ENCODE measurements at regions not wholly inside any gene's neighbourhood (a gene's known extent, or its start where the extent isn't known, plus 50 kb on each side); places are given as distances from the start of the nearest gene placed in this dataset.

DNA sequence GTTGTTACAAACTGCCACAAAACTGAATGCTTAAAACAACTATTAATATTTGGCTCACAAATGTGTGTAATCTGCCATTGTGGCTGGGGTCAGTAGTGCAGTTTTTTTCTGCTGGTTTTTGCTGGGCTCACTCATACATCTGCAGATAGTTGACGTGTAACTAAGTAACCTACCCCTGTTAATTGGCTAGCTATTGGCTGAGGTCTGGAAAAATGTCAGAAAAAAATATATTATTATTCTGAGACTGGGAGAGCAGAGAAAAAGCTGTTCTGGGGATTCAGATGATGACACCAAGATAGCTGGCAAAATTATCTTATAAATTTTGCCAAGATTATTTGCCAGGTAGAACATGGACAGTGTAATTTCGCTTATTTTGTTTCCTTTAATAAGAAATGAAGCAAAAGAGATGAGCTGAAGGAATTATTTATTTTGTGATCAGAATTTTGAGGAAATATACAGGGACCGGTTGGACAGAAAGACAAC, 616.1 kb upstream of the ADAMTS5 start:
- TF ChIP-seq, protein P1, sequence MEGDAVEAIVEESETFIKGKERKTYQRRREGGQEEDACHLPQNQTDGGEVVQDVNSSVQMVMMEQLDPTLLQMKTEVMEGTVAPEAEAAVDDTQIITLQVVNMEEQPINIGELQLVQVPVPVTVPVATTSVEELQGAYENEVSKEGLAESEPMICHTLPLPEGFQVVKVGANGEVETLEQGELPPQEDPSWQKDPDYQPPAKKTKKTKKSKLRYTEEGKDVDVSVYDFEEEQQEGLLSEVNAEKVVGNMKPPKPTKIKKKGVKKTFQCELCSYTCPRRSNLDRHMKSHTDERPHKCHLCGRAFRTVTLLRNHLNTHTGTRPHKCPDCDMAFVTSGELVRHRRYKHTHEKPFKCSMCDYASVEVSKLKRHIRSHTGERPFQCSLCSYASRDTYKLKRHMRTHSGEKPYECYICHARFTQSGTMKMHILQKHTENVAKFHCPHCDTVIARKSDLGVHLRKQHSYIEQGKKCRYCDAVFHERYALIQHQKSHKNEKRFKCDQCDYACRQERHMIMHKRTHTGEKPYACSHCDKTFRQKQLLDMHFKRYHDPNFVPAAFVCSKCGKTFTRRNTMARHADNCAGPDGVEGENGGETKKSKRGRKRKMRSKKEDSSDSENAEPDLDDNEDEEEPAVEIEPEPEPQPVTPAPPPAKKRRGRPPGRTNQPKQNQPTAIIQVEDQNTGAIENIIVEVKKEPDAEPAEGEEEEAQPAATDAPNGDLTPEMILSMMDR (conservative IDR thresholded peaks at IDR 0.05; ENCODE audit: low read length) = no peak
- Histone ChIP-seq H3K4me2 (ENCODE audit: low read depth, low read length, poor library complexity, severe bottlenecking) (no peak overlapping the region), H3K9me3 (ENCODE audit: insufficient read depth, low read depth, low read length) (no peaks in the 10 kb centered on the region), H4K20me1 (ENCODE audit: insufficient read depth, low read length, poor library complexity, severe bottlenecking) (no peaks in the 10 kb centered on the region), H3F3A (ENCODE audit: low read depth) (no peaks in the 10 kb centered on the region), H3K27me3 (ENCODE audit: insufficient read depth, low read length, poor library complexity, severe bottlenecking) (no peaks in the 10 kb centered on the region), H3K4me3 (ENCODE audit: low read length, poor library complexity, severe bottlenecking) (no peak overlapping the region), H3K9me2 (replicated peaks; ENCODE audit: low read depth, low read length) (no peaks in the 10 kb centered on the region), H2AFZ (ENCODE audit: low read length) (no peak overlapping the region), H3K79me2 (ENCODE audit: insufficient read depth, low read length) (no peaks in the 10 kb centered on the region), H3K36me3 (ENCODE audit: insufficient read depth, low read length) (no peaks in the 10 kb centered on the region), H3K9ac (ENCODE audit: low read depth, low read length, poor library complexity, severe bottlenecking) (no peak overlapping the region), H3K4me1 (ENCODE audit: insufficient read depth, low read length, poor library complexity, severe bottlenecking) (no peaks in the 10 kb centered on the region)

DNA sequence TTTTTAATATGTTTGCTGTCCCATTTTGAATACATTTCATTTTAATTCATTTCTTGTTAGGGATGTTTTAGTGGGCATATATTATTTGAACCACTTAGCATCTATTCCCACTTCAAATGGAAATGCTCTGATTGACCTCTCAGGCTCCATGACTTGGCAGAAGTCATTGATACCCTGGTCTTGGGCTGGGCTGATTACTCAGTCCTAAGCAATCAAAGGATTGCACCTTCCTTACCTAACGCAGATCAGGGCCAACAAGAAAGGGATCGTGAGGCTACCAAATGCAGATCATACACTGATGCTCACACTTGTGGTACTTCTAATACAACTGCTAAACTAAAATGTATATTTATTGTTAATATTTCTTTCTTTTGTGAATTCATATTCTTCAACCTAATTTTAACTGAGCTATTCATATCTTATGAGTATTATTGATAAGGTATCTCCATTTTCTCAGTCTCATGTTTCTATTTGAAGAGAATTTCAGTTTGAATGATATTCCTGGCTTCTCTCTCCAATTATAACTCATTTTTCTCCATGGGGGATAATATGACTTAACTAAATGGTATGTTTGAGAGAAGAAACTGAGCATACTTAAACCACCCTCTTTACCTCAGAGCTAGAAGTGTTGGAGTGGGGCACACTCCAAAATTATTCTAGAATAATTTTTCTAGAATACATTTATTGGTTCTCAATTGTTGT, 615.5 kb upstream of the ADAMTS5 start:
- H3K9me2 ChIP-seq (replicated peaks; ENCODE audit: low read depth, low read length) = no peaks in the 10 kb centered on the region
- no peak overlapping the region for H3K4me3 ChIP-seq (ENCODE audit: low read length, poor library complexity, severe bottlenecking)
- no peak overlapping the region for H3K4me2 ChIP-seq (ENCODE audit: low read depth, low read length, poor library complexity, severe bottlenecking)
- no peaks in the 10 kb centered on the region for H3K4me1 ChIP-seq (ENCODE audit: insufficient read depth, low read length, poor library complexity, severe bottlenecking)
- H3K36me3 ChIP-seq (ENCODE audit: insufficient read depth, low read length) = no peaks in the 10 kb centered on the region
- H3K9me3 ChIP-seq (ENCODE audit: insufficient read depth, low read depth, low read length) = no peaks in the 10 kb centered on the region
- no peak overlapping the region for H3K9ac ChIP-seq (ENCODE audit: low read depth, low read length, poor library complexity, severe bottlenecking)
- no peaks in the 10 kb centered on the region for H3K79me2 ChIP-seq (ENCODE audit: insufficient read depth, low read length)
- TF ChIP-seq EZH2phosphoT487 (IDR thresholded peaks at IDR 0.05; ENCODE audit: borderline replicate concordance) = no peak
- TF ChIP-seq, protein P1 (conservative IDR thresholded peaks at IDR 0.05; ENCODE audit: low read length) = no peak
- no peaks in the 10 kb centered on the region for H4K20me1 ChIP-seq (ENCODE audit: insufficient read depth, low read length, poor library complexity, severe bottlenecking)
- no peaks in the 10 kb centered on the region for H3K27me3 ChIP-seq (ENCODE audit: insufficient read depth, low read length, poor library complexity, severe bottlenecking)
- H3F3A ChIP-seq (ENCODE audit: low read depth) = no peaks in the 10 kb centered on the region
- H2AFZ ChIP-seq (ENCODE audit: low read length) = no peak overlapping the region

DNA sequence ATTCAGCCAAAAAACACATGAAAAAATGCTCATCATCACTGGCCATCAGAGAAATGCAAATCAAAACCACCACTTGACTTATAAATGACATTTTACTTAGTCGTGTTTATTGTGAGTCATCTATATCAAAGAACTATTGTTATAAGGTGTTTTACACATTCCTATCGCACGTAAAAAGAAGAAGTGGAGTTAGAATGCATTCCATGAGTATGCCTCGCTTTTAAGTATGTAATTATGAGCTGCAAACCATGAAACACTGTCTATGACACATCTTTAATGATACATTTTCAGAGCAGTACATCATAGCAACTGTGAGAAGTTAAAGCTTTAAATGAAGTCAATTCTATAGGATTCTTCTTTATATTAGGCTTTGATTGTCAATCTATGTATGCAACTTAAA, 614.3 kb upstream of the ADAMTS5 start:
- Histone ChIP-seq H2AFZ (ENCODE audit: low read length) (no peak overlapping the region), H3K4me2 (ENCODE audit: low read depth, low read length, poor library complexity, severe bottlenecking) (no peak overlapping the region), H4K20me1 (ENCODE audit: insufficient read depth, low read length, poor library complexity, severe bottlenecking) (no peaks in the 10 kb centered on the region), H3K27me3 (ENCODE audit: insufficient read depth, low read length, poor library complexity, severe bottlenecking) (no peaks in the 10 kb centered on the region), H3K9me2 (replicated peaks; ENCODE audit: low read depth, low read length) (no peaks in the 10 kb centered on the region), H3K9ac (ENCODE audit: low read depth, low read length, poor library complexity, severe bottlenecking) (no peak overlapping the region), H3K9me3 (ENCODE audit: insufficient read depth, low read depth, low read length) (no peaks in the 10 kb centered on the region), H3K36me3 (ENCODE audit: insufficient read depth, low read length) (no peaks in the 10 kb centered on the region), H3K4me1 (ENCODE audit: insufficient read depth, low read length, poor library complexity, severe bottlenecking) (no peaks in the 10 kb centered on the region), H3K4me3 (ENCODE audit: low read length, poor library complexity, severe bottlenecking) (no peak overlapping the region), H3K79me2 (ENCODE audit: insufficient read depth, low read length) (no peaks in the 10 kb centered on the region), H3F3A (ENCODE audit: low read depth) (no peaks in the 10 kb centered on the region)
- no peak for TF ChIP-seq EZH2phosphoT487 (IDR thresholded peaks at IDR 0.05; ENCODE audit: borderline replicate concordance)
- TF ChIP-seq, protein P1 (conservative IDR thresholded peaks at IDR 0.05; ENCODE audit: low read length) = no peak

Measured in Loucy (cell line).